ENCODE measurements at regions not wholly inside any gene's neighbourhood (a gene's known extent, or its start where the extent isn't known, plus 50 kb on each side); places are given as distances from the start of the nearest gene placed in this dataset.

GRCh38 chr3:103169289-103169688 lies 734.5 kb downstream of the ZPLD1 start:
- H3K4me1 ChIP-seq: no peaks in the 10 kb centered on the region
- intact Hi-C loops (cut with DNase I): no loop called here

GRCh38 chr3:103170651-103171050 lies 735.8 kb downstream of the ZPLD1 start:
- no peak for TF ChIP-seq CTCF (IDR thresholded peaks at IDR 0.05)
- H3K27me3 ChIP-seq: no peaks in the 10 kb centered on the region
- no peak for DNase-seq (ENCODE audit: low spot score in 2 of 2)
- intact Hi-C loops (cut with DNase I): no loop called here
- H3K9me3 ChIP-seq: peaks cover 0 to 2% of the 10 kb centered on the region in 2 donors
- no peaks in the 10 kb centered on the region for H3K4me1 ChIP-seq
- no peaks in the 10 kb centered on the region for H3K36me3 ChIP-seq
- no peak overlapping the region for H3K4me3 ChIP-seq
- H3K27ac ChIP-seq: no peak overlapping the region

More at GRCh38 chr3:103169289-103169688, 734.5 kb downstream of the ZPLD1 start:
- no peak for TF ChIP-seq CTCF (IDR thresholded peaks at IDR 0.05)
- Histone ChIP-seq H3K27ac (no peak overlapping the region), H3K27me3 (no peaks in the 10 kb centered on the region), H3K36me3 (no peaks in the 10 kb centered on the region), H3K4me3 (no peak overlapping the region), H3K9me3 (peaks cover 0 to 2% of the 10 kb centered on the region in 2 donors)
- no peak for DNase-seq (ENCODE audit: low spot score in 2 of 2)

GRCh38 chr3:103173940-103174339 lies 739.1 kb downstream of the ZPLD1 start:
- no peaks in the 10 kb centered on the region for H3K4me1 ChIP-seq
- H3K9me3 ChIP-seq: no peaks in the 10 kb centered on the region
- H3K4me3 ChIP-seq: no peak overlapping the region
- no peak overlapping the region for H3K27ac ChIP-seq
- no peaks in the 10 kb centered on the region for H3K36me3 ChIP-seq
- no peaks in the 10 kb centered on the region for H3K27me3 ChIP-seq
- no peak for DNase-seq (ENCODE audit: low spot score in 2 of 2)
- intact Hi-C loops (cut with DNase I): no loop called here
- no peak for TF ChIP-seq CTCF (IDR thresholded peaks at IDR 0.05)

- no peak overlapping the region for H3K4me3 ChIP-seq
- no peaks in the 10 kb centered on the region for H3K27me3 ChIP-seq
- no peak for DNase-seq (ENCODE audit: low spot score in 2 of 2)
- no peaks in the 10 kb centered on the region for H3K36me3 ChIP-seq
- H3K27ac ChIP-seq: no peak overlapping the region
- peaks cover 0 to 5% of the 10 kb centered on the region in 2 donors for H3K9me3 ChIP-seq
- H3K4me1 ChIP-seq: no peaks in the 10 kb centered on the region
- intact Hi-C loops (cut with DNase I): no loop called here
- TF ChIP-seq CTCF (IDR thresholded peaks at IDR 0.05): no peak
Observed at GRCh38 chr3:103181160-103181559, 746.3 kb downstream of the ZPLD1 start.

- Histone ChIP-seq H3K27me3 (no peaks in the 10 kb centered on the region), H3K27ac (no peak overlapping the region), H3K36me3 (no peaks in the 10 kb centered on the region), H3K4me3 (no peak overlapping the region), H3K4me1 (no peaks in the 10 kb centered on the region), H3K9me3 (peaks cover 0 to 5% of the 10 kb centered on the region in 2 donors)
- no peak for TF ChIP-seq CTCF (IDR thresholded peaks at IDR 0.05)
- no peak for DNase-seq (ENCODE audit: low spot score in 2 of 2)
- intact Hi-C loops (cut with DNase I): no loop called here
Observed at GRCh38 chr3:103184772-103185171, 750.0 kb downstream of the ZPLD1 start.

- no peaks in the 10 kb centered on the region for H3K36me3 ChIP-seq
- DNase-seq (ENCODE audit: low spot score in 2 of 2): no peak
- H3K4me3 ChIP-seq: no peak overlapping the region
- no peaks in the 10 kb centered on the region for H3K4me1 ChIP-seq
- no peaks in the 10 kb centered on the region for H3K27me3 ChIP-seq
- H3K27ac ChIP-seq: no peak overlapping the region
- H3K9me3 ChIP-seq: no peaks in the 10 kb centered on the region
- no peak for TF ChIP-seq CTCF (IDR thresholded peaks at IDR 0.05)
- intact Hi-C loops (cut with DNase I): no loop called here
Observed at GRCh38 chr3:103189941-103190340, 755.1 kb downstream of the ZPLD1 start.

All from ascending aorta (tissue), 2 donors.